Osteocyte (in vitro differentiated cells): ENCODE measurements at regions not wholly inside any gene's neighbourhood (a gene's known extent, or its start where the extent isn't known, plus 50 kb on each side); places are given as distances from the start of the nearest gene placed in this dataset.

Source experiments
- DNase-seq: peaks from one replicate; pipeline ENCODE4 v3.0.0; 2021; ENCODE audit warnings: mixed read lengths; ENCODE audit not compliant: unreplicated experiment; ENCODE audit errors: extremely low spot score
- H3K27ac Mint-ChIP-seq: one replicate; pipeline ENCODE4 v1.8.0; 2021; ENCODE audit warnings: mild to moderate bottlenecking, mixed read lengths; ENCODE audit not compliant: unreplicated experiment
- H3K27me3 Mint-ChIP-seq: one replicate; pipeline ENCODE4 v1.8.0; 2021; ENCODE audit warnings: mixed read lengths; ENCODE audit not compliant: unreplicated experiment
- H3K36me3 Mint-ChIP-seq: one replicate; pipeline ENCODE4 v1.8.0; 2021; ENCODE audit warnings: mixed read lengths; ENCODE audit not compliant: unreplicated experiment
- H3K4me1 Mint-ChIP-seq: one replicate; pipeline ENCODE4 v1.8.0; 2021; ENCODE audit warnings: mixed read lengths; ENCODE audit not compliant: unreplicated experiment
- H3K4me3 Mint-ChIP-seq: one replicate; pipeline ENCODE4 v1.8.0; 2021; ENCODE audit warnings: mild to moderate bottlenecking, moderate library complexity, mixed read lengths; ENCODE audit not compliant: unreplicated experiment
- H3K9me3 Mint-ChIP-seq: one replicate; pipeline ENCODE4 v1.8.0; 2021; ENCODE audit warnings: mixed read lengths; ENCODE audit not compliant: unreplicated experiment
- CTCF ChIP-seq: fragments of 200-600 bp; sonication (generic); IDR thresholded peaks from 2 replicates; pipeline ENCODE4 v1.5.0; 2021; ENCODE audit warnings: antibody characterized with exemption, mild to moderate bottlenecking, moderate library complexity

GRCh38 chr2:13597176-13597575, 880.4 kb downstream of the TRIB2 start:
- Mint-ChIP-seq H3K27ac (no peak overlapping the region), H3K9me3 (peaks cover 6% of the 10 kb centered on the region), H3K27me3 (no peaks in the 10 kb centered on the region)

GRCh38 chr2:13601506-13601905, 884.8 kb downstream of the TRIB2 start:
- DNase-seq: no peak
- peaks cover 7% of the 10 kb centered on the region for H3K4me1 Mint-ChIP-seq
- no peaks in the 10 kb centered on the region for H3K9me3 Mint-ChIP-seq
- H3K4me3 Mint-ChIP-seq: no peak overlapping the region
- TF ChIP-seq CTCF: no peak
- H3K36me3 Mint-ChIP-seq: no peaks in the 10 kb centered on the region
- no peaks in the 10 kb centered on the region for H3K27me3 Mint-ChIP-seq
- H3K27ac Mint-ChIP-seq: no peak overlapping the region

More at GRCh38 chr2:13597176-13597575, 880.4 kb downstream of the TRIB2 start:
- peaks cover 8% of the 10 kb centered on the region for H3K4me1 Mint-ChIP-seq
- no peak for TF ChIP-seq CTCF
- H3K36me3 Mint-ChIP-seq: no peaks in the 10 kb centered on the region
- no peak overlapping the region for H3K4me3 Mint-ChIP-seq
- no peak for DNase-seq

GRCh38 chr2:13604951-13605661, 888.4 kb downstream of the TRIB2 start:
- Mint-ChIP-seq H3K27me3 (no peaks in the 10 kb centered on the region), H3K9me3 (no peaks in the 10 kb centered on the region), H3K4me1 (no peaks in the 10 kb centered on the region), H3K36me3 (no peaks in the 10 kb centered on the region), H3K4me3 (no peak overlapping the region), H3K27ac (no peak overlapping the region)
- DNase-seq: no peak
- no peak for TF ChIP-seq CTCF

- Mint-ChIP-seq H3K4me3 (no peak overlapping the region), H3K27ac (no peak overlapping the region), H3K36me3 (no peaks in the 10 kb centered on the region), H3K9me3 (no peaks in the 10 kb centered on the region), H3K27me3 (no peaks in the 10 kb centered on the region), H3K4me1 (no peaks in the 10 kb centered on the region)
- DNase-seq: no peak
- no peak for TF ChIP-seq CTCF
These were observed 890.4 kb downstream of the TRIB2 start for GRCh38 chr2:13607139-13607538.

- H3K4me3 Mint-ChIP-seq: no peak overlapping the region
- no peak for TF ChIP-seq CTCF
- H3K36me3 Mint-ChIP-seq: no peaks in the 10 kb centered on the region
- no peaks in the 10 kb centered on the region for H3K4me1 Mint-ChIP-seq
- peaks cover 2% of the 10 kb centered on the region for H3K27me3 Mint-ChIP-seq
- no peak overlapping the region for H3K27ac Mint-ChIP-seq
- no peak for DNase-seq
- H3K9me3 Mint-ChIP-seq: peaks cover 11% of the 10 kb centered on the region
These were observed 895.2 kb downstream of the TRIB2 start for GRCh38 chr2:13611939-13612338.
